Activated CD4-positive, alpha-beta T cell treated with anti-CD3 and anti-CD28 coated beads for 24 hours (primary cell): ENCODE measurements at regions not wholly inside any gene's neighbourhood (a gene's known extent, or its start where the extent isn't known, plus 50 kb on each side); places are given as distances from the start of the nearest gene placed in this dataset.
"Not testable (repeated sequence)": the region's sequence is repeated elsewhere in the genome, so short reads cannot be mapped to it uniquely, and the experiment has no call there.

Experiments used
- DNase-seq, 2 donors: peaks; one replicate each; pipeline ENCODE4 v3.0.0-alpha.2; 2020; ENCODE audit warnings: low read depth in 2 of 2

DNA sequence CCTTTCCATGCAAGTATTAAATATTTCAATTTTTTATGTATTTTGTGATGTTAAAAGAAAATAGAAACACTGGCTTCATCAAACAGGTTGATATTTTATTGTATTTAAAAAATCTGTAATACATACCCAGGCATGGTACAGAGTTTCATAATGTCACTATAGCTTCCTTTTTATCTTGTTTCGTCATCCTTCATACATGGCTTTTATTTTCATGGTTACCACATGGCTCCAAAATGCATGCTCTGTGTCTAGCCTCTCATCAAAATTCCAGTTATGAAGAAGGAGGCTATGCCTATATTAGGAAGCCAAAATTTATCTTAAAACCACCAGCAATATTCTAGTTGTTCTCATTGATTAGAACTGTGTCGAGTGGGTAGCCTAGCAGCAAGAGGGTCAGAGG lies 464.8 kb downstream of the BTG1 start:
- DNase-seq, result no peak

DNA sequence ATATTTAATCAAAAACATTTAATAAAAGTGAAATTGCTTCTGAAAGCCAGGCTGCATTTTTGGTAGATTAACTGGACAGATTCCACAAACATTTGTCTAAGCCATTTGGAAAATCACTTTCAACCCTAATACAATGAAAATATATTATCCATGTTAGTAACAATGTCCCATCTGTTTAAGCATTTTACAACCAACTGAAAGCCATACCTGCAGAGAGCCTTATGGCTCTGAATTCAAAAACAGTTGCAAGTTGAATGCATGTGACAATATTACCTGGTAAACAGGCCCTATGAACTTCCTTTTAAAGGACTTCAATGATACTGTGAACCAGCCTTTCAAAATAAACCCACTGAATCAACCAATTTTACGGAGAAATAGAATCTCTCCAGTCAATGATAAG lies 468.1 kb downstream of the BTG1 start:
- no peak for DNase-seq

- no peak for DNase-seq
These were observed 470.2 kb downstream of the BTG1 start for GRCh38 chr12:91675401-91675800.

DNA sequence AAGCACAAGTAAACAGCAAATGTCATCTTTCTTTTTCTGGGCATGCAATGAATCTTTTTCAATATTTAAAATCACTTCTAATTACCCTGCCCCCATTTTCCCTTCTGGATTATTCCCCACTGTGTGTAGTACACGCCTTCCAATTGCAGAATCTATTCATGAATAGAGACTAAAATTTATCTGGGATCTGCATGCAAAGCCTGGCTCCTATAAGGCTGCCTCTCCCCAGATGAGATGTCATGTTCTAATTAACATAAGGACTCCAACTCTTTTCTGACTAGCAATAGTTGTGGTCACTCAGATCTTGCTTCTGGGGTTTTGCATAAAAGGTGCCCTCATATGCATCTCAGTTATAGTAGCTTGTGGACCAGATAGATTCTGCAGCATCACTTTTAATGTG lies 473.5 kb downstream of the BTG1 start:
- DNase-seq, result no peak

- no peak for DNase-seq
These were observed 478.0 kb downstream of the BTG1 start for GRCh38 chr12:91667694-91668093.

- DNase-seq, result no peak
These were observed 481.1 kb upstream of the DCN start for GRCh38 chr12:91663744-91664143.

DNA sequence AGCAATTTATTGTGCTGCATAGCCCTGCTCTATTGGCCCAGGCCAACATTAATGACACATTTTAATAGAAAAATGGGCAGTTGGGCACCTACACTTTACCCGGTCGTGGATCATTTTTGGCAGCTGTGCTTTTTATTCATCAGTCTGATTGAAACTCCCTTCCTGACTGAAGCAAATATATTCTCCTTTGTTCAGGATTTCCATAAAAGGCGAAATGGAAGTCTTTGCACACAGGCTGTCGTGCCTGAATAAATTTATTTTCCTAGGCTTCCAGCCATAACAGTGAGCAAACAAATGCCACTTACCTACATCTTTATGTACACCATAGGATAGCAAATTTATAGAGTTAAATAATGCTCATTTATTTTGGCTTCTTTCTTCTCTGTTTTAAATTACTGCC lies 480.7 kb upstream of the DCN start:
- no peak for DNase-seq

GRCh38 chr12:91662021-91662420 lies 479.4 kb upstream of the DCN start:
- no peak for DNase-seq

DNA sequence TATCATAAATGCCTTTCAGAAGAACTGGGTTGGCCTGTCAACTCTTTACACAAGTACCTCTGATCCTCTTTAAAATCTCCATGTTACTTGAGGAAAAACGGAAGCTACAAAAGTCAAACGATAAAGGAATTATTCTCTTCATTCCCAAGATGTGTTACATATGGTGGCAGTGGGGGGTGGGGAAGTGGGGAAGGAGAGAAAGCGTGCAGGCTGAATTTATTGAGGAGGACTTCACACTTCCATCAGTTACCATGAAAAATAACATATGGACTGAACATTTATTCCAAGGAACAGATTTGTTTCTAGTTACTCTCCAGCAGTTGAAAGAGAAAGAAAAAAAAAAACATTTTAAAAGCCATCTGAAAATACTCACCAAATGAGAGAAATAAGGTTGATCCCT lies 474.4 kb upstream of the DCN start:
- DNase-seq, result no peak

DNA sequence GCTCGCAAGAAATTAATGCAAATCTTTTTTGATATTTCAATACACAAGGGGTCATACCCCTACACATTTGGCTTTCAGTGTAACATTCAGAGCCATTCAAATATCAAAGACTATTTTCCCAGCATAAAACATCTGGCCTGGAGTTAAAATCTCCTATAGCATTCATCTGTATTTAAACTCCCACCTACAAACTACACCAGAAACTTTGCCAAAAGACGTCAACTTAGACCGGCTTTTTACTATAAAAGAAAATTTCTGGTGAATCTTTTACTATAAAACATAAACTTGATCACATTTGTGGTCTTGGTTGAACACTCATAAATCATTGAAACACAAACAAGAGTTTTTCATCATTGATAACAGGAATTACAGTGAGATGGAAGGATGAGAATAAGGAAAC lies 473.3 kb upstream of the DCN start:
- no peak for DNase-seq

- no peak for DNase-seq
These were observed 471.5 kb upstream of the DCN start for GRCh38 chr12:91654087-91654486.

DNA sequence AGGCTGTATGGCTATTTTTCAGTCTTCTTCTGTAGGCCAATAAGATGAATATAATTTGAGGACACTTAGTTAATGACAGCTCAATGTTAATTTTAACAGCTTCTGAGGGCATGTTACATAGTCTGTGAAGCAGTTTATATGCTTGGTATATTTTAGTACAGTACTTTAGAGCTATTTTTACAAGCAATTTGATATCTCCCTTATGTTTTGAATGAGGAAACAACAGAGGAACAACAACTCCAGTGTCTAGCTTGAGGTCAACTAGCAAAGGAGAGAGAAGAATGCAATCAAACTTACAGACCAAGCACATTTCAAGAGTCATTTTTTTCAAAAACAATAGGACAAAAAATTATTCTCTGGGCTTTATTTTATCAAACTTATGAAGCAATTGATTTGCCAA lies 469.1 kb upstream of the DCN start:
- no peak for DNase-seq

DNA sequence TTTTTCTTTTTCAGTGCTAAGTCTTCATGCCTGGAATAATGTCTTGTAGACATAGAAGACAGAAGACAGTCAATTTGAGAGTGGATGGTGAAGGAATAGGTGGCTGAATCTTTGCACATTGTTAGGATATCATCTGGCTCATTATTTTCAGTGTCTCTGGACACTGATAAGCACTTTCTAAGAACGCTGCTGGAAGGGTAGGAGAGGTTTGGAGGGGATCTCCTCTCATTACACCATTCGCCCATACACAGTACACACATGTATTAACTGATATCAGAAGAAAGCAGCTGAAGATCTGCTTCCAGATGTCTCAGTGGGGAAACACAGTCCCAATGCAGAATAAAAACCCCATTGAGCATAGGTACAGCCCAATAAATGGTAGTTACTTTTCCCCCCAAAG lies 461.1 kb upstream of the DCN start:
- DNase-seq, result no peak

DNA sequence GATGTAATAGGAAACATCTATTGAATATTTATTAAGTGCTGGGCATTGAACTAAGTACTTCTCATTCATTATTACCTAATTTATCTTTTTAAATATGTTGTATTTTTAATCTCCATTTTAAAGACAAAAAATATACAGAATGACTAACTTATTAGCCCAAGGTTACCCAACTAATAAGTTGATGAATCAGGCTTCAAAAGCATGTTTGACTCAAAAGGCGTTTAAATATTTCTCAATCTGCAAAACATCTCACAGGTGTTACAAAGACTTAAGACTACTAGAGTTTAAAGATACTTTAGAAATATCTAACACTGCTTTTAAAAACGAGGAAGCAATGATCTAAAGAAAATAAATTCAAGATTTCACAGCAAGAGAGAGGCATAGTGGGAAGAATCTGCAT lies 457.4 kb upstream of the DCN start:
- no peak for DNase-seq

DNA sequence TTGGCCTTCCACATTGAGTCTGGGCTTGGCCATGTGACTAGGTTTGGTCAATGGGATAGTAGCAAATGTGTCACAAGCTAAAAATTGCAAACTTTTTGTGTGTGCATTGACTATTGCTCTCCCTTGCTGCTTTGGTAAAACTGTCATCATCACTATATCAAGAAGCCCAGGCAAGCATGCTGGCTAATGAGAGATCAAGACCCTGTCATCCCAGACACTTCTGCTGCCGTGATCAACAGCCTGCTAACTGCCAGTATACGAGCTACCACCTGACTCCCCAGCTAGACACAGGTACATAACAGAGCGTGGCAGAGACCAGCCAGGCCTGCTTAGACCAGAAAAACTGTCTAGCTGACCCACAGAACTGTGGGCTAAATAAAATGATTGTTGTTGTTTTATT lies 456.7 kb upstream of the DCN start:
- no peak for DNase-seq

GRCh38 chr12:91637789-91638624 lies 455.4 kb upstream of the DCN start:
- no peak for DNase-seq

DNA sequence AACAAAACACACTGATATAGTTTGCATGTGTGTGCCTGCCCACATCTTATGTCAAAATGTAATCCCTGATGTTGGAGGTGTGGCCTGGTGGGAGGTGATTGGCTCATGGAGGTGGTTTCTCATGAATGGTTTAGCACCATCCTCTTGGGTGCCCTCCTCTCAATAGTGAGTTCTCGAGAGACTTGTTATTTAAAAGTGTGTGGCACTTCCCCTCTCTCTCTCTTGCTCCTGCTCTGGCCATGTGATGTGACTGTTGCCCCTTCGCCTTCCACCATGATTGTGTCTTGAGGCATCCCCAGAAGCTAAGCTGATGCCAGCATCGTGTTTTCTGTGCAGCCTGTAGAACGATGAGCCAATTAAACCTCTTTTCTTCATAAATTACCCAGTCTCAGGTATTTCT lies 454.1 kb upstream of the DCN start:
- no peak for DNase-seq

- DNase-seq, result not testable (repeated sequence)
These were observed 451.7 kb upstream of the DCN start for GRCh38 chr12:91634386-91634713.

- DNase-seq, result no peak
These were observed 451.2 kb upstream of the DCN start for GRCh38 chr12:91633734-91634357.

- no peak for DNase-seq
These were observed 450.6 kb upstream of the DCN start for GRCh38 chr12:91633206-91633605.

GRCh38 chr12:91632042-91632786 lies 449.6 kb upstream of the DCN start:
- no peak for DNase-seq

DNA sequence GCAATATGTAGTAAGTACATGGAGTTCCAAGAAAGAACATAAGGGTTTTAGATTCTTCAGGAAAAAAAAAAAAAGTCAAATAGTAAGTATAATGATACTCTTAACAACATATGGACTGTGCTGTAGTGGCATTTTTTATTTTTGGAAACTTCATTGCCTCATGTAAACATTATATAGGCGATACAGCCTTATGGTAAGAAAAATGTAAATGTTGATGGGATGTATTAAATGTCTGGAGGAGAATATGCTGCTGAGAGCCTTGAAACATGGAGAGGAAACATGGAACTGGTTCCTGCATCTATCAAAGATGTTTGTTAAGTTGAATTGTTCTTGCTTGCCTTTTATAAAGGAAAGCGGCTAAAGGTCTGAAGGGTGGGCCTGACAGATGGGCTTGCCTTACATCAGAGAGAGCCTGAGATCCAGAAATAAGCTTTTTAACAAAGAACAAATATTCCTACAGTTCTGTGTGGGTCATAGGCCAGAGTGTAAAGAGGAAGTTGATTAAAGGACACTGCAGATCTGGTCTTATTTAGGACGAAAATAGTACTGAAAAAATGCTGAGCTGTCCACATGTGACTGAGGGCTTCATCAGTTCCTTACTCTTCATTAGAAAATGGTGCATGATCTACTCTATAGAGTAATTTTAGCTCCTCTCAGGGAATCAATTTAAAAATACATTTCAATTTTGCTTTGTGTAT lies 448.1 kb upstream of the DCN start:
- no peak for DNase-seq
